ENCODE measurements at regions not wholly inside any gene's neighbourhood (a gene's known extent, or its start where the extent isn't known, plus 50 kb on each side); places are given as distances from the start of the nearest gene placed in this dataset.

DNA sequence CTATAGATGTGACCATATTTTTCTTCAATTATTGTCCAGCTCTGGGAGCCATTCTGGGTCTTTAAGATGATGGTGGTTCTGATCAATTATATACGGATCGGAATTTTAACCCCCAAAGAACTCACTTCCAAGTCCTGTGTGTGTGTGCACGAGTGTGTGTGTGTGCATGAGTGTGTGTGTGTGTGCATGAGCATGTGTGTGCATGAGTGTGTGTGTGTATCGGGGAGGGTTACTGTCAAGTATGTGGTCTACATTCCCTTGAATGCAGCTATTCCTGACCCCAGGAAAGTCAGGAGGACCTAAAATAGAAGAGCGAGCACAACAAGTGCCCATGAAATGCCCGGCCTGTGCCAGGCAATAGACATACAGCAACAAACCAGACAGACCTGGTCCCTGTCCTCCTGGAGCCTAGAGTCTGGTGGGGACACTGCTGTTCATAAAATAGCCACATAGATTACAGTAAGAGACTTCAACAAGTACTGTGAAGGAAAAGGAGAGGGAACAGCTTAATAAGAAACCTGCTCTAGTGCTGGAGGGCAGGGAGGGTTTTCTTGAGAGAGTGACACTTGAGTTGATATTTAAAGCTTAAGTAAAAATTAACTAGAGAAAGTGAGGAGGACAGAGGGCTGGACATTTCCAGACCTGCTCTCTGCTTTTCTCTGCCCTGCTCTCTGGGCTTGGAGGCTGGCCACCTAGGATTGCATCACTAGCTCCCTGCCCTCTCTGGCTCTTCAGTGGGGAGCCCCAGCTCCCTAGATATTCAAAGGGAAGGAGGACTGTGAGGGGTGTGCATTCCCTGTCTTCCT is 66.1 kb upstream of the SPON1 start:
- Histone ChIP-seq H3K36me3 (no peaks in the 10 kb centered on the region), H3K27me3 (replicated peaks; ENCODE audit: insufficient read depth) (no peaks in the 10 kb centered on the region), H3K4me3 (no peak overlapping the region), H3K9me3 (no peaks in the 10 kb centered on the region), H3K4me1 (replicated peaks) (no peaks in the 10 kb centered on the region), H3K27ac (no peak overlapping the region)
- TF ChIP-seq POLR2A (IDR thresholded peaks at IDR 0.05) (no peak), POLR2AphosphoS5 (IDR thresholded peaks at IDR 0.05) (no peak)
- TF ChIP-seq, protein P1, sequence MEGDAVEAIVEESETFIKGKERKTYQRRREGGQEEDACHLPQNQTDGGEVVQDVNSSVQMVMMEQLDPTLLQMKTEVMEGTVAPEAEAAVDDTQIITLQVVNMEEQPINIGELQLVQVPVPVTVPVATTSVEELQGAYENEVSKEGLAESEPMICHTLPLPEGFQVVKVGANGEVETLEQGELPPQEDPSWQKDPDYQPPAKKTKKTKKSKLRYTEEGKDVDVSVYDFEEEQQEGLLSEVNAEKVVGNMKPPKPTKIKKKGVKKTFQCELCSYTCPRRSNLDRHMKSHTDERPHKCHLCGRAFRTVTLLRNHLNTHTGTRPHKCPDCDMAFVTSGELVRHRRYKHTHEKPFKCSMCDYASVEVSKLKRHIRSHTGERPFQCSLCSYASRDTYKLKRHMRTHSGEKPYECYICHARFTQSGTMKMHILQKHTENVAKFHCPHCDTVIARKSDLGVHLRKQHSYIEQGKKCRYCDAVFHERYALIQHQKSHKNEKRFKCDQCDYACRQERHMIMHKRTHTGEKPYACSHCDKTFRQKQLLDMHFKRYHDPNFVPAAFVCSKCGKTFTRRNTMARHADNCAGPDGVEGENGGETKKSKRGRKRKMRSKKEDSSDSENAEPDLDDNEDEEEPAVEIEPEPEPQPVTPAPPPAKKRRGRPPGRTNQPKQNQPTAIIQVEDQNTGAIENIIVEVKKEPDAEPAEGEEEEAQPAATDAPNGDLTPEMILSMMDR (IDR thresholded peaks at IDR 0.05): no peak
- DNase-seq (ENCODE audit: low spot score): no peak
- intact Hi-C loops (cut with DNase I): no loop called here
- 77% methylated on average over 6 of the region's 6 CpGs for WGBS

DNA sequence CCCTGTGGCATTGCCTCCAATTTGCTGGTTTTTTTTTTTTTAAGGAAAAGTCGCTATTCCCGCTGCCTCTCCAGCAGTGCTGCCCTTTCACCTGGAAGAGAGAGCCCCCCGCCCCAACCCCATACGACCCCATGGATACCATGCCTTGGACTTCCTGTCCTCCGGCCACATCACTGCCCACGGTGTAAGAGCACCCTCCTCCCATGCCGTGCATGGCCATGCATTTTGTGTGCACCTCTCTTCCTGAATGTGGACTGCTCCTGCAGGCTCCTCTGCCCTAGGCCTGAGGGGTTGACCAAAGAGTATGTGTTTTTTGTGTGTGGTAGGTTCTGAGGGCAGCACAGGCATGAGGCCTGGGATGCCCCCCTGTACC is 65.6 kb upstream of the SPON1 start:
- TF ChIP-seq POLR2A (IDR thresholded peaks at IDR 0.05): no peak
- TF ChIP-seq, protein P1 (IDR thresholded peaks at IDR 0.05): no peak
- no peak for TF ChIP-seq POLR2AphosphoS5 (IDR thresholded peaks at IDR 0.05)
- 86% methylated on average over 7 of the region's 7 CpGs for WGBS
- intact Hi-C loops (cut with DNase I): no loop called here

DNA sequence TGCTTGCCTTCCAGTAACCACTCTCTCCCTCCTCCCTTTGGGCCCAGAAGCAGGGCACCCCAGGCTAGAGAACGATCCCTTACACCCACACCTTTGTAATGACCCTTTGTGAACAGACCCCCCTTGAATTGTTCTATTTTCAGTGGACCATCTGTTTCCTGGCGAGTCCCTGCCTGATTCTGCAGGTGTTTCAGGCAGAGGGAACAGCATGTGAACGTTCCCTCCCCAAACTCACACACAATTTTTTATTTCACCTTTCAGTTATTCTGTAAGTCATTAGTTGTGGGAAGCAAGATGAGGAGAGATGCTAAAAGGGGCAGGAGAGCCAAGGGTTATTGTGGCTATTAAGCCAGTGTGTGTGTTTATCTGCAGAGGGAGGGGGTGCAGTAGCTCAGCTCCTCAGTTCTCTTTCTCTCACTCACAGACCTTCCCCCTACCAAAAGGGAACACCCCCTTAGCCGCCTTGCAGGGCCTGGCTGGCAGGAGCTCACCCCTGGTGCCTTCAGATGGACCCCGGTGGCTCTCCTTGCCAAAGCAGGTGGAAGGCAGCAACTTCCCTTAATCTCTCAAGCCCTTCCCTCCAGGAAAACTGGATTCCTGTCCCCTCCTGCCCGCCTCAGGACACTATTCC is 64.8 kb upstream of the SPON1 start:
- H3K4me1 ChIP-seq (replicated peaks): no peaks in the 10 kb centered on the region
- H3K9me3 ChIP-seq: no peaks in the 10 kb centered on the region
- no peaks in the 10 kb centered on the region for H3K27me3 ChIP-seq (replicated peaks; ENCODE audit: insufficient read depth)
- DNase-seq (ENCODE audit: low spot score): no peak
- intact Hi-C loops (cut with DNase I): no loop called here
- no peak overlapping the region for H3K4me3 ChIP-seq
- WGBS: 68% methylated on average over 6 of the region's 6 CpGs
- no peaks in the 10 kb centered on the region for H3K36me3 ChIP-seq
- H3K27ac ChIP-seq: no peak overlapping the region
- TF ChIP-seq, protein P1 (IDR thresholded peaks at IDR 0.05): no peak
- TF ChIP-seq POLR2AphosphoS5 (IDR thresholded peaks at IDR 0.05): no peak

More for the DNA sequence above, 65.6 kb upstream of the SPON1 start:
- H3K4me1 ChIP-seq (replicated peaks): no peaks in the 10 kb centered on the region
- H3K27me3 ChIP-seq (replicated peaks; ENCODE audit: insufficient read depth): no peaks in the 10 kb centered on the region
- H3K36me3 ChIP-seq: no peaks in the 10 kb centered on the region
- no peak for DNase-seq (ENCODE audit: low spot score)
- H3K9me3 ChIP-seq: no peaks in the 10 kb centered on the region
- H3K27ac ChIP-seq: no peak overlapping the region
- no peak overlapping the region for H3K4me3 ChIP-seq

DNA sequence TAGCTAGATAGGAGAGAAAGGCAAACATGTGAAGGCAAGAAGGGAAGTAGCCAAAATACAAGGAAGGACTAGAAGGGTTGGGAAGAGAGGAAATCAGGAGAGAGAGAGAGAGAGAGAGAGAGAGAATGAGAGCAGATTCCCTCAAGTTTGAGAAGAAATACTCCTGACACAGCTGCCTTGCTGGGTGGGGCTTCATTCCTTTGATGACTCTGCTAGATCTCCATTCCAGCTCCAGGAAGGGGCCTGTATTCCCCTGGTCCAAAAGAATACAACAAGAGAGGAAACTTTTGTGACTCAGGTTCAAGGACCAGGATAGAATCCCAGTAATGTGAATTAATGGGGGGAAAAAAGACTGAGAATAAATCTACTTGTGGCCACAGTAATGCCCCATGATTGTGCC is 62.9 kb upstream of the SPON1 start:
- no peak for DNase-seq (ENCODE audit: low spot score)
- Histone ChIP-seq H3K4me1 (replicated peaks) (no peaks in the 10 kb centered on the region), H3K9me3 (no peaks in the 10 kb centered on the region), H3K27ac (no peak overlapping the region), H3K27me3 (replicated peaks; ENCODE audit: insufficient read depth) (no peaks in the 10 kb centered on the region), H3K4me3 (no peak overlapping the region), H3K36me3 (no peaks in the 10 kb centered on the region)
- TF ChIP-seq POLR2A (IDR thresholded peaks at IDR 0.05) (no peak), POLR2AphosphoS5 (IDR thresholded peaks at IDR 0.05) (no peak)
- TF ChIP-seq, protein P1 (IDR thresholded peaks at IDR 0.05): no peak
- intact Hi-C loops (cut with DNase I): no loop called here

DNA sequence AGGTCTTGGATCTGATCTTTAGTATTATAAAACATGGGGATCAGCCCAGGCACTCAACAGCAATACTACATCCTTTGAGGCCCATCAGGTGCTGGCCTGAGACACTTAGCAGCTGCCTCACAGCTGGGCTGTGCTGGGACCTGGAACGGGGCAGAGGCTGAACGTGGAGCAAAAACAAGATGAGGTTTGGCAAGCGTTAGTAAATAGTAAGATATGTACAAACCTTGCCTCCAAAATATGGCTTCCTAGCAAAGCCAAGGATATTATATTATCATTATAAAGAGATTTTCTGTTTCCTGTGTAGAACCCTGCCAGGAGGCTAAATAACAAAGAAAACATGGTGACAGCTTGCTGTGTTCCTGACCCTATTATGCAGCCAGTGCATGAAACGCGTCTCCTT is 60.0 kb upstream of the SPON1 start:
- no peaks in the 10 kb centered on the region for H3K9me3 ChIP-seq
- 57% methylated on average over 5 of the region's 5 CpGs for WGBS
- intact Hi-C loops (cut with DNase I): no loop called here
- H3K36me3 ChIP-seq: no peaks in the 10 kb centered on the region
- H3K4me1 ChIP-seq (replicated peaks): no peaks in the 10 kb centered on the region
- no peak overlapping the region for H3K27ac ChIP-seq
- TF ChIP-seq, protein P1 (IDR thresholded peaks at IDR 0.05): no peak
- TF ChIP-seq POLR2AphosphoS5 (IDR thresholded peaks at IDR 0.05) (no peak), POLR2A (IDR thresholded peaks at IDR 0.05) (no peak)
- no peak overlapping the region for H3K4me3 ChIP-seq
- no peak for DNase-seq (ENCODE audit: low spot score)
- no peaks in the 10 kb centered on the region for H3K27me3 ChIP-seq (replicated peaks; ENCODE audit: insufficient read depth)

Data from prostate gland (tissue), 2 donors.